GM10266 (cell line): ENCODE measurements at regions not wholly inside any gene's neighbourhood (a gene's known extent, or its start where the extent isn't known, plus 50 kb on each side); places are given as distances from the start of the nearest gene placed in this dataset.

Source experiments
- DNase-seq: peaks from one replicate; pipeline ENCODE4 v3.0.0; 2012; ENCODE audit errors: extremely low spot score
- CTCF ChIP-seq: IDR thresholded peaks from 2 replicates; pipeline ENCODE4 v1.5.1; 2012; ENCODE audit warnings: mild to moderate bottlenecking, low read depth; ENCODE audit not compliant: control insufficient read depth, insufficient read depth; ENCODE audit errors: missing control alignments

GRCh38 chr13:99750951-99751350 is 220.6 kb downstream of the ZIC5 start:
- no peak for TF ChIP-seq CTCF
- no peak for DNase-seq

- no peak for TF ChIP-seq CTCF
- DNase-seq, result no peak
Measured at GRCh38 chr13:99749271-99750019, 222.1 kb downstream of the ZIC5 start.

GRCh38 chr13:99747403-99747710 is 224.2 kb downstream of the ZIC5 start:
- TF ChIP-seq CTCF, result no peak
- no peak for DNase-seq

- DNase-seq, result no peak
Measured at GRCh38 chr13:99746637-99747402, 224.7 kb downstream of the ZIC5 start.

GRCh38 chr13:99743094-99743493 is 228.5 kb downstream of the ZIC5 start:
- TF ChIP-seq CTCF, result no peak
- DNase-seq, result no peak

More at GRCh38 chr13:99746637-99747402, 224.7 kb downstream of the ZIC5 start:
- TF ChIP-seq CTCF, result no peak

GRCh38 chr13:99741960-99742359 is 229.6 kb downstream of the ZIC5 start:
- no peak for DNase-seq
- TF ChIP-seq CTCF, result no peak

- TF ChIP-seq CTCF, result no peak
Measured at GRCh38 chr13:99740251-99740979, 231.2 kb downstream of the ZIC5 start.

More at GRCh38 chr13:99740251-99740979, 231.2 kb downstream of the ZIC5 start:
- no peak for DNase-seq
